ENCODE measurements at regions not wholly inside any gene's neighbourhood (a gene's known extent, or its start where the extent isn't known, plus 50 kb on each side); places are given as distances from the start of the nearest gene placed in this dataset.

DNA sequence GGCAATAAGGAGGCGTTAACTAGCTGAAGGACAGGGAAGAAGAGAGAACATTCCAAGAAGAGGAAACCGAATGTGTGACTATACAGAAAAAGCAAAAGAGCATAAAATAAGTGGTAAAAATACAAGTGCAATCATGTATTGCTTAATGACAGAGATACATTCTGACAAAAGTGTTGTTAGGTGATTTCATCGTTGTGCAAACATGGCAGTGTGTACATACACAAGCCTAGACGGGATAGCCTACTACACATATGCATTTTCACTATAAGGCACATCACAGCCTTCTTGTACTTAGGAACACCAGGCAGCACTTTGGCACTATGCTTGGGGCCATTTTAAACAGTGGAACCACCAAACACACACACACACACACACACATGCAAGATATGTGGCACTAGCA is 299.3 kb downstream of the BCAT1 start:
- Mint-ChIP-seq H3K4me1 (ENCODE audit: low read depth, unreplicated experiment) (no peaks in the 10 kb centered on the region), H3K4me3 (ENCODE audit: unreplicated experiment) (no peak overlapping the region), H3K27ac (ENCODE audit: unreplicated experiment) (no peak overlapping the region), H3K27me3 (ENCODE audit: low read depth, unreplicated experiment) (no peaks in the 10 kb centered on the region), H3K36me3 (ENCODE audit: low read depth, unreplicated experiment) (no peaks in the 10 kb centered on the region), H3K9me3 (ENCODE audit: unreplicated experiment) (peaks cover 4% of the 10 kb centered on the region)
- TF ChIP-seq, protein P1, sequence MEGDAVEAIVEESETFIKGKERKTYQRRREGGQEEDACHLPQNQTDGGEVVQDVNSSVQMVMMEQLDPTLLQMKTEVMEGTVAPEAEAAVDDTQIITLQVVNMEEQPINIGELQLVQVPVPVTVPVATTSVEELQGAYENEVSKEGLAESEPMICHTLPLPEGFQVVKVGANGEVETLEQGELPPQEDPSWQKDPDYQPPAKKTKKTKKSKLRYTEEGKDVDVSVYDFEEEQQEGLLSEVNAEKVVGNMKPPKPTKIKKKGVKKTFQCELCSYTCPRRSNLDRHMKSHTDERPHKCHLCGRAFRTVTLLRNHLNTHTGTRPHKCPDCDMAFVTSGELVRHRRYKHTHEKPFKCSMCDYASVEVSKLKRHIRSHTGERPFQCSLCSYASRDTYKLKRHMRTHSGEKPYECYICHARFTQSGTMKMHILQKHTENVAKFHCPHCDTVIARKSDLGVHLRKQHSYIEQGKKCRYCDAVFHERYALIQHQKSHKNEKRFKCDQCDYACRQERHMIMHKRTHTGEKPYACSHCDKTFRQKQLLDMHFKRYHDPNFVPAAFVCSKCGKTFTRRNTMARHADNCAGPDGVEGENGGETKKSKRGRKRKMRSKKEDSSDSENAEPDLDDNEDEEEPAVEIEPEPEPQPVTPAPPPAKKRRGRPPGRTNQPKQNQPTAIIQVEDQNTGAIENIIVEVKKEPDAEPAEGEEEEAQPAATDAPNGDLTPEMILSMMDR (IDR thresholded peaks at IDR 0.05; ENCODE audit: insufficient read depth, low read depth, low read length), result no peak
- TF ChIP-seq EZH2 (IDR thresholded peaks at IDR 0.05; ENCODE audit: insufficient read depth, low read length), result no peak
- Histone ChIP-seq H3K9me3 (ENCODE audit: insufficient read depth, low read depth, low read length) (no peaks in the 10 kb centered on the region), H4K20me1 (ENCODE audit: insufficient read depth, low read length) (no peaks in the 10 kb centered on the region), H3K27ac (ENCODE audit: low read depth, low read length) (no peak overlapping the region), H3K79me2 (ENCODE audit: insufficient read depth, low read length) (no peaks in the 10 kb centered on the region), H3K4me2 (ENCODE audit: low read length) (no peak overlapping the region), H3K4me3 (ENCODE audit: insufficient read depth, low read depth, low read length) (no peak overlapping the region), H3K4me1 (ENCODE audit: insufficient read depth, low read length) (no peaks in the 10 kb centered on the region), H2AFZ (ENCODE audit: low read depth, low read length) (no peak overlapping the region), H3K9ac (ENCODE audit: low read length) (no peak overlapping the region), H3K27me3 (ENCODE audit: insufficient read depth, low read length) (no peaks in the 10 kb centered on the region), H3K36me3 (ENCODE audit: insufficient read depth, low read length) (no peaks in the 10 kb centered on the region)
- no peak for DNase-seq (ENCODE audit: low read depth)
- no peak for FAIRE-seq

DNA sequence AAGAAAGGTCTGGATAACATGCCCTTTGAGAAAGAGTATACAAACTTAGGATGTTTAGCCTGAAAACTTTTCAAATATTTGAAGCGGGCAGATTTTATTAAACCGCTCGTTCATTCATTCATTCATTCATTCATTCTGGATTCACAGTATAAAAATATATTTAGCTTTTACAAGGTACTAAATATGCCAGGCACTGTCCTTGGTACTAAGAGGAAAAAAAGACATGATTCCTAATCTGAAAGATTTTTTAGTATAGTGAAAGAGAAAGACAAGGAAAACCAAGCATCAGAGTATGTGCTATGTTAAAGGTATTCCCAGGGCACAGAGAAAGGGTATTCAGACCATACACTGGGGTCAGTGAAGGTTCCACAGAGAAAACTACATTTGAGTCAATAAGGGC is 299.7 kb downstream of the BCAT1 start:
- H3K36me3 ChIP-seq (ENCODE audit: insufficient read depth, low read length), result no peaks in the 10 kb centered on the region
- no peak overlapping the region for H3K27ac Mint-ChIP-seq (ENCODE audit: unreplicated experiment)
- H3K9me3 ChIP-seq (ENCODE audit: insufficient read depth, low read depth, low read length), result no peaks in the 10 kb centered on the region
- H2AFZ ChIP-seq (ENCODE audit: low read depth, low read length), result no peak overlapping the region
- H4K20me1 ChIP-seq (ENCODE audit: insufficient read depth, low read length), result no peaks in the 10 kb centered on the region
- no peaks in the 10 kb centered on the region for H3K79me2 ChIP-seq (ENCODE audit: insufficient read depth, low read length)
- H3K4me1 Mint-ChIP-seq (ENCODE audit: low read depth, unreplicated experiment), result no peaks in the 10 kb centered on the region
- TF ChIP-seq EZH2 (IDR thresholded peaks at IDR 0.05; ENCODE audit: insufficient read depth, low read length), result no peak
- TF ChIP-seq, protein P1 (IDR thresholded peaks at IDR 0.05; ENCODE audit: insufficient read depth, low read depth, low read length), result no peak
- no peaks in the 10 kb centered on the region for H3K27me3 ChIP-seq (ENCODE audit: insufficient read depth, low read length)
- DNase-seq (ENCODE audit: low read depth) (no peak), FAIRE-seq (no peak)
- H3K9me3 Mint-ChIP-seq (ENCODE audit: unreplicated experiment), result peaks cover 4% of the 10 kb centered on the region
- H3K36me3 Mint-ChIP-seq (ENCODE audit: low read depth, unreplicated experiment), result no peaks in the 10 kb centered on the region
- no peak overlapping the region for H3K9ac ChIP-seq (ENCODE audit: low read length)
- no peak overlapping the region for H3K4me2 ChIP-seq (ENCODE audit: low read length)
- H3K27ac ChIP-seq (ENCODE audit: low read depth, low read length), result no peak overlapping the region
- H3K4me1 ChIP-seq (ENCODE audit: insufficient read depth, low read length), result no peaks in the 10 kb centered on the region
- no peak overlapping the region for H3K4me3 Mint-ChIP-seq (ENCODE audit: unreplicated experiment)
- H3K4me3 ChIP-seq (ENCODE audit: insufficient read depth, low read depth, low read length), result no peak overlapping the region
- peaks cover under 1% of the 10 kb centered on the region for H3K27me3 Mint-ChIP-seq (ENCODE audit: low read depth, unreplicated experiment)

DNA sequence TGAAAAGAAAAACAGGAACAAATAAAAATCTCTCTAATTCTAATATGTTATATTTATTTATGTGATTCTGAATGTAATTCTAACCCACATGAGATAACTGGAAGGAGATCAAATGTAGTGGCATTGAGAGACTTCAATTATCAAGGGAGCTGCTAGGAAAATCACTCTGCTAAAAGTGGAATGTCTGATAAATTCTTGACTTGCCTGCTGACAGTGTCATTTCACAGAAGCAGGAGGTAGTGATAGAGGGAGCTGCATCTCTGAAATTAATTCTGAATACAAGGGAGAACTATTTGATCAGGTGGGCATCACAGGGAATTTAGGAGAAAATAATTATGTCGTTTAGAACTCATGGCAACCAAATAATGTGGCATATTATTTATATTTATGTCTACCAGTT is 303.6 kb downstream of the BCAT1 start:
- Histone ChIP-seq H3K4me2 (ENCODE audit: low read length) (no peak overlapping the region), H3K36me3 (ENCODE audit: insufficient read depth, low read length) (no peaks in the 10 kb centered on the region), H2AFZ (ENCODE audit: low read depth, low read length) (no peak overlapping the region), H3K79me2 (ENCODE audit: insufficient read depth, low read length) (no peaks in the 10 kb centered on the region), H3K4me3 (ENCODE audit: insufficient read depth, low read depth, low read length) (no peak overlapping the region), H4K20me1 (ENCODE audit: insufficient read depth, low read length) (no peaks in the 10 kb centered on the region), H3K9ac (ENCODE audit: low read length) (no peak overlapping the region), H3K27me3 (ENCODE audit: insufficient read depth, low read length) (no peaks in the 10 kb centered on the region), H3K9me3 (ENCODE audit: insufficient read depth, low read depth, low read length) (no peaks in the 10 kb centered on the region), H3K27ac (ENCODE audit: low read depth, low read length) (no peak overlapping the region), H3K4me1 (ENCODE audit: insufficient read depth, low read length) (no peaks in the 10 kb centered on the region)
- TF ChIP-seq EZH2 (IDR thresholded peaks at IDR 0.05; ENCODE audit: insufficient read depth, low read length), result no peak
- TF ChIP-seq, protein P1 (IDR thresholded peaks at IDR 0.05; ENCODE audit: insufficient read depth, low read depth, low read length), result no peak
- Mint-ChIP-seq H3K4me1 (ENCODE audit: low read depth, unreplicated experiment) (no peaks in the 10 kb centered on the region), H3K27ac (ENCODE audit: unreplicated experiment) (no peak overlapping the region), H3K36me3 (ENCODE audit: low read depth, unreplicated experiment) (no peaks in the 10 kb centered on the region), H3K27me3 (ENCODE audit: low read depth, unreplicated experiment) (peaks cover 2% of the 10 kb centered on the region), H3K4me3 (ENCODE audit: unreplicated experiment) (no peak overlapping the region), H3K9me3 (ENCODE audit: unreplicated experiment) (no peaks in the 10 kb centered on the region)
- FAIRE-seq (no peak), DNase-seq (ENCODE audit: low read depth) (no peak)
